Fibroblast of peridontal ligament (primary cell): ENCODE measurements at regions not wholly inside any gene's neighbourhood (a gene's known extent, or its start where the extent isn't known, plus 50 kb on each side); places are given as distances from the start of the nearest gene placed in this dataset.
"Not testable (repeated sequence)": the region's sequence is repeated elsewhere in the genome, so short reads cannot be mapped to it uniquely, and the experiment has no call there.

Source experiments
- DNase-seq: peaks from one replicate; pipeline ENCODE4 v3.0.0-alpha.2; 2010; ENCODE audit errors: extremely low read depth

DNA sequence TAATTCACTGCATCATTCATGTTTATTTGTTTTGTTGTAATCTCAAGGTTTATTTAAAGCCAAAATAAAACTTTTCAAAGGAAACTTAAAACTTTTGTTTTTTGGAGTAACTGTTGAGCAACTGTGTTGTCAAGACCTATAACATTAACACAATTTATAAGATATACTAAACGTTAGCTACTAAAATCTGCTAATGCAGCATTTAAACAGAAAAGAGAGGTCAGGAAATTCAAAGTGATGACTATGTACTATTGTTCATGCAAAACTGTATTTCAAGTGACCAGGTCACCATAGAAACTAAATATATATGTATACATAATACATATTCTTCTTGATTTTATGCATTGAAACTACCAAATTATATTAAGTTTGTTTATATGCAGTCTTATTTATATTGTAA is 1740.9 kb downstream of the EFNA5 start:
- no peak for DNase-seq

DNA sequence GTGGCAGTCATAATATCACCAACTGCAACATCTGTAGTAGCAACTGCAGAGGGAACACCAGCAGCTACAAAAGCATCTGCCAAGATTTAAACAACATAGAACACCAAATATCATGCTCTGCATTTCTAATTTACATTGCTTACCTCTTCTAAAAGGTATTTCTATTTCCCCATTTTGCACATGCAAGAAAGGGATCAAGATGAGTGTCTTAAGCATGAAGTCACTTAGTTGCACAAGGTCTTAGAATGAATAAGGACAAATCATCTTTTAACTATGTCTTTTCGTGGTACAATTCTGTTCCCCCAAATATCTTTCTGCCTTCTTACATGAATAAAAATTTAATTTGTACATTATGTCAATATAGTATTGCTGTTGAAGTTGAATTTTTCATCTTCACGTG is 1746.4 kb downstream of the EFNA5 start:
- DNase-seq, result peak; percentile 74

DNA sequence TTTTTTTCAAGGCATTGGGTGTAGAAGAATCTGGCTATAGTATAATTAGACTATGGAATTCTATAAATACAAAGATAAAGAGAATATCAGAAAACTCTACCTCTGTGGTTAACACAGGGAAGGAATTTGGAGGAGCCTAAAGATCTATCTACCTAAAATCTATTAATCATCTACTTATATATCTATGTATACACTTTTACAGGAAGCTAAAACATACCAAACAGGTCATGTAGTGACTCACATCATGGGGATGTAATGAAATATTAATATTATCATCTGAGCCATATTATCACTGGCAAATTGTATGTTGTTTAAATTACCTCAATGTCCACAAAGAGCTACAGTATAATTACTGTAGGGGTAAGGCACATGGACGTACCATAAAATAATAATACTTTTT is 1748.2 kb downstream of the EFNA5 start:
- no peak for DNase-seq

- no peak for DNase-seq
These were observed 1748.7 kb downstream of the EFNA5 start for GRCh38 chr5:105922080-105922479.

GRCh38 chr5:105917189-105917588 is 1753.5 kb downstream of the EFNA5 start:
- DNase-seq, result no peak

- no peak for DNase-seq
These were observed 1763.7 kb downstream of the EFNA5 start for GRCh38 chr5:105907016-105907415.

DNA sequence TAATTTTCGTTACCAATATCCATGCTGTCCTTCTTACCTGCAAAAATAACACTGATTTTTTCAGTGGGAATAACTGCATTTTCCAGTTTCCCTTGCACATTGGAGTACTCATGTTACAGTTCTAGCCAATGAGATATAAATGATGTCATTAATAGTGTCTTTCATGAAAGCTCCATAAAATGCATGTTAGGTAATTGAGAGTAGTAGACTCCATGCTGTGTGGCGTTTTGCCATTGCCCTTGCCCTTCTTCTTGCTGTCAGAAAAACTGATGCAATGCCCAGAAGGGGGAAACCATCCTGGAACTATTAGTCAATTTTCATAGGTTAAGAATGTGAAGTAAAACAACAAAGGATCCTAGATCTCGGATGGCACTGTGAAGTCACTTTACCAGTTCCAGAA is 1765.3 kb downstream of the EFNA5 start:
- DNase-seq, result peak; percentile 33

DNA sequence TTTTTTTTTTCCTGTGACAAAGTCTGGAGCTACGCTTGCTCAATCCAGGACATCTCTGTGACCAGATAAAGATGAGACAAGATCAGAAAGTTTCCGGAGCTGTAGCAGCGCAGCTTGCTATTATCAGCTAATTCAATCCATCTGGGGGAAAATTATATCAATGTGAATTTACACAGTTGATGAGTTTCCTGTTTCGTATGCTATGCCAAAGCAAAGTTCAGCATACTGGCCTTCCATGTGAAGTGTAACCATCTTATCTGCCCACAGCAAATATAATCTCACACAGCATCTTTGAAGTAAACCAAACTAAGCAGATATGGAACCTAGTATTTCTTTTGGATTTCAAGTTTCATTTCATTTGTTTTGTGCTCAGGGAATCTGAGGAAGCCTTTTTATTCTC is 1767.7 kb downstream of the EFNA5 start:
- peak; percentile 59 for DNase-seq

DNA sequence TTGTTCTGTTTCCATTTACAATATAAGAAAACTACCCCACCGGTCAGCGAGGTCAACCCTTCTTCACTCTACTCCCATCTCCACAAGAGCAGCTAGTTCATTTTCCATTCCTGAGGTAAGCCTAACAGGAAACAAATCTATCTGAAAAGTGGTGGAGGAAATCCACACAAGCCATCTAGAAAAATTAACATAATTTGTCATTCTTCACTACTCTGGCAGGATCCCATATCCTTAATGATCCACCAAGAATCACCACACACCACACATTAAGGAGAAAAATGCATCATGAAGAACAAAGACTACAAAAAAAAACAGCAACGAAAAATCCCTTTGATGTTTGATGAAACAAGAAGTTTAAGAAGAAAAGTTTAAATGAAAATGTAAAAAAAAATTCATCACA is 1771.0 kb downstream of the EFNA5 start:
- DNase-seq, result no peak

DNA sequence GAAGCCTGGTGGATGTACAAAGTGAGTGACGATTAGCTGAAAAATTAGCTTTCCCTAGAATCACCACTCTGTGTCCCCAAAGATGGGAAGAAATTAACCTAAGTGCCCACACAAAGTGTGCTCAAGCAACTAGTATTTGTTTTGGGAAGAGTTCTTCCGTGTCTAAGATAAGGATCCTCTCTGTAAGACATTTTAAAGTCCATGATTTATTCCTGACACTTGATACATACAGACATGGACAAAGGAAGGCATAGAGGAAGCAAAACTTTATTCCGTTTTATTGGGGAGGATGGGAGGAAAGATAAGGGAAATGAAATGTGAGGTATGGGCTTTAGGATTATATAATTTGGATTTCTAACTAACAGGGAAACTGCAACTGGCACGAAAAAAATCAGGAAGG is 1772.6 kb downstream of the EFNA5 start:
- no peak for DNase-seq

DNA sequence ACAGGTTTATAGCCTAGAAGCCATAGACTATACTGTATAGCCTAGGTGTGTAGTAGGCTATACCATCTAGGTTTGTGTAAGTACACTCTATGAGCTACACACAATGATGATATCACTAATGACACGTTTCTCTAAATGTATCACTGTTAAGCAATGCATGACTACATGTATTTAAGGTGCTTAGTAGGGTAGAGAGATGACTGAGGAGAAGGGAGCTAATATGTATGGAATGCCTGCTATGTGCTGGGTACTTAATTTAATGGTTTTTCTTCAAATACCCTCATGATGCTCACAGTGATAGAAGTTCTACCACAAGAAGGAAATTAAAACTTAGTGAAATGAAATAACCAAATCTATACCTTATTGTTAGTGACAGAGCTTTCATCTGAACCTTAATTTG is 1785.5 kb downstream of the EFNA5 start:
- no peak for DNase-seq

- no peak for DNase-seq
These were observed 1787.7 kb downstream of the EFNA5 start for GRCh38 chr5:105882956-105883481.

GRCh38 chr5:105878402-105878801 is 1792.3 kb downstream of the EFNA5 start:
- no peak for DNase-seq

DNA sequence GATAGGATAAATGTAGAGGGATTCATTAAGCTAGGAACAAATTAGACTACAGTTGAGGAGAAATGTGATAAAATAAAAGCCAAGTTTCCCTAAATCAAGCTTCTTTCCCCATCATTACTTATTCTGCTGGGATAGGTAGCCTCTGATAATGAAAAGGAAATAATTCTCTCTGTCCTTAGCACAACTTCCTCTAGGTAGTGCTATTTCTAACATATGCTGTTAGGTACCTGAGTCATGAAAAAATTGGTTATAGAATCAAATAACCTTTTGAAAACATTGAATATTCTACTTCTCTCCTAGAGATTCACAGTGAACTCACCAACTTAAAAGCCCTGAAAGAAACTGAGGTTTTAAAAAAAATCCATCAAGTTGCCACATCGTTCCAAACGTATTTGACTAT is 1793.1 kb downstream of the EFNA5 start:
- DNase-seq, result no peak

GRCh38 chr5:105874316-105874715 is 1796.4 kb downstream of the EFNA5 start:
- no peak for DNase-seq

DNA sequence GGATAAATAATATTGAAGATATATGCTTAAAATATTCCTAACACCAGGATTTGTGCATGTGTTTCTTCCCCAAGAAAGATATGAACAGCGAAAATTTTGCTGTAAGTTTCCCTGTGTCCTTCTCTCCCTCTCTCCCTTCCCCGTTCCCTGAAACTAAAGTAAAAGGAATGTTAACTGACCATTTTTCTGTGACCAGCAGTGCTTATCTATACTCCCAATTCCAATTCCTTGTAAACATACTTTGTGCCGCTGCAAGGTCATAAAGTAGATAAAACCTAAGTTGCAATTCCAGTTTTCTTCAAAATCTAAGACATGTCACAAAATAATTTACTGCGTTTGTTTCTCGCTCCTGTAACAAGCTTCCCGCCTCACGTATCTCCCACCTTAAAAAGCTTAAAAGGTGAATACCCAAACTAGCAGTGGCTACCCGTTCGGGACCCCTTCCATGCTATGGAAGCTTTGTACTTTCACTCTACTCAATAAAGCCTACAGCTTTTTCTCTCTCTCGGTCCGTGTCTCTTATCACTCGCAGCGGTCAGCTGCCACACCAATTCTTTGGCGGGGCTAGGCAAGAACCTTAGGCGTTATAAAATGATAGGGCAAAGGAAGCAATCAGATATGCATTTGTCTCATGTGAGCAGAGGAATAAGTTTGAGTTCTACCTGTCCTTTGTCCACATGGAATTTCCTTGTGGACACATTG is 1798.0 kb downstream of the EFNA5 start:
- no peak for DNase-seq

DNA sequence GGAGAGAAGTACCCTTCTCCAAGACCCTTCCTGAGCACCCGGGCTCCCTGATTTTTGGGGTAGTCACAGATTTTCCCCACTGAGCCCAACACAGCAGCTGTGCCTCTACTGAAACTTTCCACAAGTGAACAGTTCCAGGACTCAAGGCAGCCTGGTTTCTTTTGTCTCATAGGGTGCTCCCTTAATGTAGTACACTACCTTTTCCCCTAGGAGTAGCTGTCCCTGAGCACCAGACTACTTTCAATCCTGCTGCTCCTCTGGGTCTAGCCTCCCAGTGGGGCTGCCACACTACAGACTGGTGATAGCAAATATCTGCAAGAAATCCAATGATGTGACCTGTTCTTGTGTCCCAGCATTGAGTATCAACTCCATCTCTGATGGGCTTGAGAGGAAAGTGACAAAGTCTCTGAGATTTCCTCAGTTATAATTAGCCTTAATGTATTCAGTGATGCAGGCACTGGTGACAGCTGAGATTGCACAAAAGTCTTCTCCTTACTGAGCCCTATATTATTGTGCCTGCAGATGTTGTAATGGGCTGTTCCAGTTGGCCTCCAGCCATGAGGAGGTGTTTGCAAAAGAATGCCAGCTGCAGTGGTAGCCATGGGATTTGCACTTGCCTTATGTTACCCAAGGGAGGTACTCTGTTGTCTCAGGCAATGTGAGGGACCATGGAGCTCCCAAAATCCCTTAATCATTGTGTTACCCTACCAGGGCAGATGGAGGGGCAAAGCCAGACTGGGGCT is 1802.5 kb downstream of the EFNA5 start:
- DNase-seq, result no peak

- no peak for DNase-seq
These were observed 1804.9 kb downstream of the EFNA5 start for GRCh38 chr5:105865834-105866233.

DNA sequence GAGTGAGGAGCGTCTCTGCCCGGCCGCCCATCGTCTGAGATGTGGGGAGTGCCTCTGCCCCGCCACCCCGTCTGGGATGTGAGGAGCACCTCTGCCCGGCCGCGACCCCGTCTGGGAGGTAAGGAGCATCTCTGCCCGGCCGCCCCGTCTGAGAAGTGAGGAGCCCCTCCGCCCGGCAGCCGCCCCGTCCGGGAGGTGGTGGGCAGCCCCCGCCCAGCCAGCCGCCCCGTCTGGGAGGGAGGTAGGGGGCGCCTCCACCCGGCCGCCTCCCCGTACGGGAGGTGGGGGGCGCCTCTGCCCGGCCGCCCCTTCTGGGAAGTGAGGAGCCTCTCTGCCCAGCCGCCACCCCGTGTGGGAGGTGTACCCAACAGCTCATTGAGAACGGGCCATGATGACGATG is 1811.4 kb downstream of the EFNA5 start:
- not testable (repeated sequence) for DNase-seq

- DNase-seq, result peak; percentile 60
These were observed 1821.0 kb downstream of the EFNA5 start for GRCh38 chr5:105849701-105850100.

- DNase-seq, result no peak
These were observed 1829.9 kb downstream of the EFNA5 start for GRCh38 chr5:105840800-105841199.

- DNase-seq, result peak; percentile 49
These were observed 1833.8 kb downstream of the EFNA5 start for GRCh38 chr5:105836887-105837286.

- DNase-seq, result peak; percentile 94
These were observed 1834.5 kb downstream of the EFNA5 start for GRCh38 chr5:105836268-105836667.
